Activated T-cell treated with anti-CD3 and anti-CD28 coated beads for 24 hours (primary cell): ENCODE measurements at regions not wholly inside any gene's neighbourhood (a gene's known extent, or its start where the extent isn't known, plus 50 kb on each side); places are given as distances from the start of the nearest gene placed in this dataset.

Experiments
- DNase-seq: peaks from one replicate; pipeline ENCODE4 v3.0.0-alpha.2; 2020; ENCODE audit warnings: low read depth

- DNase-seq = no peak
These were observed 56.0 kb downstream of the PLK2 start for GRCh38 chr5:58403822-58404433.

- DNase-seq = no peak
These were observed 58.2 kb downstream of the PLK2 start for GRCh38 chr5:58401701-58402100.

- DNase-seq = no peak
These were observed 59.1 kb downstream of the PLK2 start for GRCh38 chr5:58400737-58401136.

GRCh38 chr5:58399951-58400350 lies 59.9 kb downstream of the PLK2 start:
- no peak for DNase-seq

- DNase-seq = no peak
These were observed 65.5 kb downstream of the PLK2 start for GRCh38 chr5:58394339-58394738.

- no peak for DNase-seq
These were observed 66.2 kb downstream of the PLK2 start for GRCh38 chr5:58393716-58394115.

GRCh38 chr5:58392496-58392895 lies 67.4 kb downstream of the PLK2 start:
- DNase-seq = no peak

- DNase-seq = no peak
These were observed 76.4 kb downstream of the PLK2 start for GRCh38 chr5:58383448-58383847.

- no peak for DNase-seq
These were observed 77.8 kb downstream of the PLK2 start for GRCh38 chr5:58382131-58382534.

GRCh38 chr5:58381566-58381965 lies 78.3 kb downstream of the PLK2 start:
- no peak for DNase-seq

GRCh38 chr5:58380655-58381054 lies 79.2 kb downstream of the PLK2 start:
- no peak for DNase-seq

- DNase-seq = no peak
These were observed 81.1 kb downstream of the PLK2 start for GRCh38 chr5:58378613-58379390.

- no peak for DNase-seq
These were observed 89.3 kb downstream of the PLK2 start for GRCh38 chr5:58370606-58371005.

GRCh38 chr5:58369513-58370190 lies 90.2 kb downstream of the PLK2 start:
- no peak for DNase-seq

- no peak for DNase-seq
These were observed 93.4 kb downstream of the PLK2 start for GRCh38 chr5:58366461-58366860.

- no peak for DNase-seq
These were observed 94.1 kb downstream of the PLK2 start for GRCh38 chr5:58365791-58366190.

- no peak for DNase-seq
These were observed 96.2 kb downstream of the PLK2 start for GRCh38 chr5:58363461-58364249.

- no peak for DNase-seq
These were observed 97.8 kb downstream of the PLK2 start for GRCh38 chr5:58362135-58362534.

- DNase-seq = no peak
These were observed 99.1 kb downstream of the PLK2 start for GRCh38 chr5:58360794-58361193.

- no peak for DNase-seq
These were observed 99.9 kb downstream of the PLK2 start for GRCh38 chr5:58359981-58360380.

GRCh38 chr5:58358501-58359178 lies 101.2 kb downstream of the PLK2 start:
- DNase-seq = no peak
